ENCODE measurements at regions not wholly inside any gene's neighbourhood (a gene's known extent, or its start where the extent isn't known, plus 50 kb on each side); places are given as distances from the start of the nearest gene placed in this dataset.

GRCh38 chr13:105232439-105232838, 1303.0 kb downstream of the EFNB2 start:
- no peaks in the 10 kb centered on the region for H3K4me1 Mint-ChIP-seq
- no peak overlapping the region for H3K27ac Mint-ChIP-seq
- peaks cover 4% of the 10 kb centered on the region for H3K9me3 Mint-ChIP-seq
- ATAC-seq = no peak
- H3K4me3 Mint-ChIP-seq = no peak overlapping the region
- H3K36me3 Mint-ChIP-seq = no peaks in the 10 kb centered on the region
- no peaks in the 10 kb centered on the region for H3K27me3 Mint-ChIP-seq

- no peak for ATAC-seq
- Mint-ChIP-seq H3K27ac (no peak overlapping the region), H3K4me1 (no peaks in the 10 kb centered on the region), H3K4me3 (no peak overlapping the region), H3K27me3 (no peaks in the 10 kb centered on the region), H3K9me3 (peaks cover 4% of the 10 kb centered on the region), H3K36me3 (no peaks in the 10 kb centered on the region)
These were observed 1303.5 kb downstream of the EFNB2 start for GRCh38 chr13:105232006-105232405.

GRCh38 chr13:105231579-105231978, 1303.9 kb downstream of the EFNB2 start:
- Mint-ChIP-seq H3K36me3 (no peaks in the 10 kb centered on the region), H3K4me3 (no peak overlapping the region), H3K4me1 (no peaks in the 10 kb centered on the region), H3K27ac (no peak overlapping the region), H3K9me3 (peaks cover 4% of the 10 kb centered on the region), H3K27me3 (no peaks in the 10 kb centered on the region)
- ATAC-seq = no peak

GRCh38 chr13:105220881-105221280, 1314.6 kb downstream of the EFNB2 start:
- H3K27me3 Mint-ChIP-seq = no peaks in the 10 kb centered on the region
- H3K27ac Mint-ChIP-seq = no peak overlapping the region
- H3K4me3 Mint-ChIP-seq = no peak overlapping the region
- no peak for ATAC-seq
- no peaks in the 10 kb centered on the region for H3K9me3 Mint-ChIP-seq
- H3K36me3 Mint-ChIP-seq = no peaks in the 10 kb centered on the region
- H3K4me1 Mint-ChIP-seq = no peaks in the 10 kb centered on the region

- H3K36me3 Mint-ChIP-seq = no peaks in the 10 kb centered on the region
- no peak overlapping the region for H3K27ac Mint-ChIP-seq
- H3K27me3 Mint-ChIP-seq = no peaks in the 10 kb centered on the region
- H3K4me1 Mint-ChIP-seq = no peaks in the 10 kb centered on the region
- no peak overlapping the region for H3K4me3 Mint-ChIP-seq
- no peak for ATAC-seq
- H3K9me3 Mint-ChIP-seq = no peaks in the 10 kb centered on the region
These were observed 1315.4 kb downstream of the EFNB2 start for GRCh38 chr13:105220063-105220462.

GRCh38 chr13:105219651-105220050, 1315.8 kb downstream of the EFNB2 start:
- Mint-ChIP-seq H3K4me1 (no peaks in the 10 kb centered on the region), H3K27me3 (no peaks in the 10 kb centered on the region), H3K27ac (no peak overlapping the region), H3K36me3 (no peaks in the 10 kb centered on the region), H3K4me3 (no peak overlapping the region), H3K9me3 (no peaks in the 10 kb centered on the region)
- no peak for ATAC-seq

GRCh38 chr13:105213512-105213911, 1322.0 kb downstream of the EFNB2 start:
- no peaks in the 10 kb centered on the region for H3K9me3 Mint-ChIP-seq
- no peaks in the 10 kb centered on the region for H3K4me1 Mint-ChIP-seq
- no peak overlapping the region for H3K4me3 Mint-ChIP-seq
- H3K27ac Mint-ChIP-seq = no peak overlapping the region
- no peak for ATAC-seq
- H3K27me3 Mint-ChIP-seq = no peaks in the 10 kb centered on the region
- H3K36me3 Mint-ChIP-seq = no peaks in the 10 kb centered on the region

GRCh38 chr13:105207572-105208293, 1327.7 kb downstream of the EFNB2 start:
- no peaks in the 10 kb centered on the region for H3K9me3 Mint-ChIP-seq
- H3K4me1 Mint-ChIP-seq = no peaks in the 10 kb centered on the region
- H3K27ac Mint-ChIP-seq = no peak overlapping the region
- H3K4me3 Mint-ChIP-seq = no peak overlapping the region
- no peak for ATAC-seq
- H3K36me3 Mint-ChIP-seq = no peaks in the 10 kb centered on the region
- H3K27me3 Mint-ChIP-seq = no peaks in the 10 kb centered on the region

- Mint-ChIP-seq H3K9me3 (no peaks in the 10 kb centered on the region), H3K36me3 (no peaks in the 10 kb centered on the region), H3K27me3 (no peaks in the 10 kb centered on the region), H3K27ac (no peak overlapping the region), H3K4me3 (no peak overlapping the region), H3K4me1 (no peaks in the 10 kb centered on the region)
- ATAC-seq = no peak
These were observed 1333.1 kb downstream of the EFNB2 start for GRCh38 chr13:105202354-105202753.

GRCh38 chr13:105201351-105201750, 1334.1 kb downstream of the EFNB2 start:
- H3K4me1 Mint-ChIP-seq = no peaks in the 10 kb centered on the region
- no peak for ATAC-seq
- H3K9me3 Mint-ChIP-seq = no peaks in the 10 kb centered on the region
- no peaks in the 10 kb centered on the region for H3K27me3 Mint-ChIP-seq
- no peak overlapping the region for H3K4me3 Mint-ChIP-seq
- H3K27ac Mint-ChIP-seq = no peak overlapping the region
- no peaks in the 10 kb centered on the region for H3K36me3 Mint-ChIP-seq

GRCh38 chr13:105200181-105200580, 1335.3 kb downstream of the EFNB2 start:
- Mint-ChIP-seq H3K4me1 (no peaks in the 10 kb centered on the region), H3K27ac (no peak overlapping the region), H3K36me3 (no peaks in the 10 kb centered on the region), H3K9me3 (no peaks in the 10 kb centered on the region), H3K27me3 (no peaks in the 10 kb centered on the region), H3K4me3 (no peak overlapping the region)
- ATAC-seq = no peak

- no peaks in the 10 kb centered on the region for H3K9me3 Mint-ChIP-seq
- H3K4me1 Mint-ChIP-seq = no peaks in the 10 kb centered on the region
- H3K27me3 Mint-ChIP-seq = no peaks in the 10 kb centered on the region
- no peak overlapping the region for H3K27ac Mint-ChIP-seq
- no peak overlapping the region for H3K4me3 Mint-ChIP-seq
- no peak for ATAC-seq
- H3K36me3 Mint-ChIP-seq = no peaks in the 10 kb centered on the region
These were observed 1339.4 kb downstream of the EFNB2 start for GRCh38 chr13:105196052-105196451.

- ATAC-seq = no peak
- Mint-ChIP-seq H3K27me3 (no peaks in the 10 kb centered on the region), H3K4me3 (no peak overlapping the region), H3K36me3 (no peaks in the 10 kb centered on the region), H3K9me3 (no peaks in the 10 kb centered on the region), H3K4me1 (no peaks in the 10 kb centered on the region), H3K27ac (no peak overlapping the region)
These were observed 1342.4 kb downstream of the EFNB2 start for GRCh38 chr13:105193026-105193425.

- Mint-ChIP-seq H3K4me1 (no peaks in the 10 kb centered on the region), H3K27ac (no peak overlapping the region), H3K9me3 (no peaks in the 10 kb centered on the region), H3K36me3 (no peaks in the 10 kb centered on the region), H3K27me3 (no peaks in the 10 kb centered on the region), H3K4me3 (no peak overlapping the region)
- ATAC-seq = no peak
These were observed 1351.3 kb downstream of the EFNB2 start for GRCh38 chr13:105184201-105184600.

GRCh38 chr13:105177265-105177900, 1358.1 kb downstream of the EFNB2 start:
- H3K4me3 Mint-ChIP-seq = no peak overlapping the region

GRCh38 chr13:105170438-105170837, 1365.0 kb downstream of the EFNB2 start:
- no peaks in the 10 kb centered on the region for H3K36me3 Mint-ChIP-seq
- ATAC-seq = no peak
- no peaks in the 10 kb centered on the region for H3K4me1 Mint-ChIP-seq
- H3K27ac Mint-ChIP-seq = no peak overlapping the region
- H3K9me3 Mint-ChIP-seq = no peaks in the 10 kb centered on the region
- H3K27me3 Mint-ChIP-seq = no peaks in the 10 kb centered on the region
- H3K4me3 Mint-ChIP-seq = no peak overlapping the region

More at GRCh38 chr13:105177265-105177900, 1358.1 kb downstream of the EFNB2 start:
- H3K36me3 Mint-ChIP-seq = no peaks in the 10 kb centered on the region
- H3K27ac Mint-ChIP-seq = no peak overlapping the region
- ATAC-seq = peak; percentile 36
- H3K4me1 Mint-ChIP-seq = peaks cover 8% of the 10 kb centered on the region
- no peaks in the 10 kb centered on the region for H3K9me3 Mint-ChIP-seq
- H3K27me3 Mint-ChIP-seq = no peaks in the 10 kb centered on the region
